GM19043 (cell line): ENCODE measurements at regions not wholly inside any gene's neighbourhood (a gene's known extent, or its start where the extent isn't known, plus 50 kb on each side); places are given as distances from the start of the nearest gene placed in this dataset.
"Not testable (repeated sequence)": the region's sequence is repeated elsewhere in the genome, so short reads cannot be mapped to it uniquely, and the experiment has no call there.

Source experiments
- ATAC-seq: cut with Tn5 transposase; IDR thresholded peaks from one replicate; pipeline ENCODE4 v1.9.1; 2021; ENCODE audit warnings: low read depth; ENCODE audit not compliant: unreplicated experiment

GRCh38 chr6:51120016-51120415 is 301.3 kb downstream of the TFAP2B start:
- ATAC-seq = no peak

- not testable (repeated sequence) for ATAC-seq
Observed at GRCh38 chr6:51121380-51121976, 302.8 kb downstream of the TFAP2B start.

- ATAC-seq = no peak
Observed at GRCh38 chr6:51129043-51129442, 310.4 kb downstream of the TFAP2B start.

GRCh38 chr6:51137777-51138176 is 319.1 kb downstream of the TFAP2B start:
- no peak for ATAC-seq

GRCh38 chr6:51139950-51140385 is 321.3 kb downstream of the TFAP2B start:
- no peak for ATAC-seq

GRCh38 chr6:51141080-51141479 is 322.4 kb downstream of the TFAP2B start:
- ATAC-seq = no peak

GRCh38 chr6:51147756-51148155 is 329.1 kb downstream of the TFAP2B start:
- ATAC-seq = no peak

- no peak for ATAC-seq
Observed at GRCh38 chr6:51152594-51152993, 333.9 kb downstream of the TFAP2B start.

GRCh38 chr6:51153109-51153508 is 334.4 kb downstream of the TFAP2B start:
- ATAC-seq = no peak

GRCh38 chr6:51154925-51155324 is 336.3 kb downstream of the TFAP2B start:
- ATAC-seq = not testable (repeated sequence)

- not testable (repeated sequence) for ATAC-seq
Observed at GRCh38 chr6:51159260-51159659, 340.6 kb downstream of the TFAP2B start.

GRCh38 chr6:51161752-51162151 is 343.1 kb downstream of the TFAP2B start:
- ATAC-seq = no peak

- no peak for ATAC-seq
Observed at GRCh38 chr6:51163843-51164529, 345.3 kb downstream of the TFAP2B start.

- ATAC-seq = no peak
Observed at GRCh38 chr6:51166914-51167313, 348.2 kb downstream of the TFAP2B start.

- ATAC-seq = no peak
Observed at GRCh38 chr6:51167468-51167867, 348.8 kb downstream of the TFAP2B start.

GRCh38 chr6:51182827-51183226 is 364.2 kb downstream of the TFAP2B start:
- no peak for ATAC-seq

- no peak for ATAC-seq
Observed at GRCh38 chr6:51184046-51184445, 365.4 kb downstream of the TFAP2B start.

GRCh38 chr6:51193163-51193562 is 374.5 kb downstream of the TFAP2B start:
- ATAC-seq = not testable (repeated sequence)

GRCh38 chr6:51199105-51199552 is 380.5 kb downstream of the TFAP2B start:
- no peak for ATAC-seq

GRCh38 chr6:51199733-51200260 is 381.1 kb downstream of the TFAP2B start:
- ATAC-seq = no peak

- no peak for ATAC-seq
Observed at GRCh38 chr6:51200676-51201075, 382.0 kb downstream of the TFAP2B start.

GRCh38 chr6:51202653-51203052 is 384.0 kb downstream of the TFAP2B start:
- ATAC-seq = not testable (repeated sequence)
